GM12878 (cell line): ENCODE measurements at regions not wholly inside any gene's neighbourhood (a gene's known extent, or its start where the extent isn't known, plus 50 kb on each side); places are given as distances from the start of the nearest gene placed in this dataset.

Experiments used
- CEBPZ ChIP-seq: fragments of 150-350 bp; IDR thresholded peaks from 2 replicates; pipeline ENCODE4 v1.6.1; 2016; ENCODE audit warnings: low read depth, low read length
- CREM ChIP-seq: IDR thresholded peaks from 2 replicates; pipeline ENCODE4 v1.6.1; 2014; ENCODE audit warnings: antibody characterized with exemption, low read depth
- CUX1 ChIP-seq: IDR thresholded peaks from 2 replicates; pipeline ENCODE4 v1.6.1; 2012; ENCODE audit warnings: improper control_type of control experiment, low read depth, low read length; ENCODE audit not compliant: insufficient replicate concordance
- FOXM1 ChIP-seq: IDR thresholded peaks from 2 replicates; pipeline ENCODE4 v1.6.1; 2012; ENCODE audit warnings: low read depth, mild to moderate bottlenecking, inconsistent platforms, low read length, moderate library complexity
- GABPA ChIP-seq: IDR thresholded peaks from 2 replicates; pipeline ENCODE4 v1.6.1; 2014; ENCODE audit warnings: antibody characterized with exemption, low read depth, mild to moderate bottlenecking, inconsistent platforms
- SMARCA5 ChIP-seq: fragments of 450-650 bp; IDR thresholded peaks from 2 replicates; pipeline ENCODE4 v1.6.1; 2017; ENCODE audit warnings: mild to moderate bottlenecking
- ZNF217 ChIP-seq: fragments of 450-650 bp; IDR thresholded peaks from 2 replicates; pipeline ENCODE4 v1.6.1; 2017; ENCODE audit warnings: antibody characterized with exemption, mild to moderate bottlenecking
- ZSCAN29 ChIP-seq: fragments of 450-650 bp; IDR thresholded peaks from 2 replicates; pipeline ENCODE4 v1.6.1; 2017; ENCODE audit warnings: mild to moderate bottlenecking, moderate library complexity

- TF ChIP-seq CEBPZ (no peak), ZSCAN29 (no peak), CREM (no peak), SMARCA5 (no peak), FOXM1 (no peak), ZNF217 (no peak), CUX1 (no peak), GABPA (no peak)
Measured at GRCh38 chr1:79791488-79792218, 785.1 kb upstream of the ADGRL4 start (continued).
